ENCODE measurements at regions not wholly inside any gene's neighbourhood (a gene's known extent, or its start where the extent isn't known, plus 50 kb on each side); places are given as distances from the start of the nearest gene placed in this dataset.

DNA sequence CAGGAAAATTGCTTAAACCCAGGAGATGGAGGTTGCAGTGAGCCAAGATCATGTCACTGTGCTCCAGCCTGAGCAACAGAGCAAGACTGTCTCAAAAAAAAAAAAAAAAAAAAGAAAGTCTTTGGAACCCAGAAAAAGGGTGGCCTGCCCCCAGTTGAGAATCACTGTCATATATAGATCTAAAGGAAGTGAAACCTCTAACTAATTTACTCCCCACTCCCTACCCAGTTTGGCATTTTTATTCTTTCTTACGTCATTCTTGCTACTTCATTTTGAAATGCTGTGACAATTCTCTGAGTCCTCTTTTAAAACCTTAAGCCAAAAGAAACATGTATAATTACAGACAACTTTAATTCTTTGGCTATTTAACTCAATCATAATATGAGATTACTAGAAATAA, 254.8 kb downstream of the CDC5L start:
- TF ChIP-seq, protein P1, sequence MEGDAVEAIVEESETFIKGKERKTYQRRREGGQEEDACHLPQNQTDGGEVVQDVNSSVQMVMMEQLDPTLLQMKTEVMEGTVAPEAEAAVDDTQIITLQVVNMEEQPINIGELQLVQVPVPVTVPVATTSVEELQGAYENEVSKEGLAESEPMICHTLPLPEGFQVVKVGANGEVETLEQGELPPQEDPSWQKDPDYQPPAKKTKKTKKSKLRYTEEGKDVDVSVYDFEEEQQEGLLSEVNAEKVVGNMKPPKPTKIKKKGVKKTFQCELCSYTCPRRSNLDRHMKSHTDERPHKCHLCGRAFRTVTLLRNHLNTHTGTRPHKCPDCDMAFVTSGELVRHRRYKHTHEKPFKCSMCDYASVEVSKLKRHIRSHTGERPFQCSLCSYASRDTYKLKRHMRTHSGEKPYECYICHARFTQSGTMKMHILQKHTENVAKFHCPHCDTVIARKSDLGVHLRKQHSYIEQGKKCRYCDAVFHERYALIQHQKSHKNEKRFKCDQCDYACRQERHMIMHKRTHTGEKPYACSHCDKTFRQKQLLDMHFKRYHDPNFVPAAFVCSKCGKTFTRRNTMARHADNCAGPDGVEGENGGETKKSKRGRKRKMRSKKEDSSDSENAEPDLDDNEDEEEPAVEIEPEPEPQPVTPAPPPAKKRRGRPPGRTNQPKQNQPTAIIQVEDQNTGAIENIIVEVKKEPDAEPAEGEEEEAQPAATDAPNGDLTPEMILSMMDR (IDR thresholded peaks at IDR 0.05): no peak

DNA sequence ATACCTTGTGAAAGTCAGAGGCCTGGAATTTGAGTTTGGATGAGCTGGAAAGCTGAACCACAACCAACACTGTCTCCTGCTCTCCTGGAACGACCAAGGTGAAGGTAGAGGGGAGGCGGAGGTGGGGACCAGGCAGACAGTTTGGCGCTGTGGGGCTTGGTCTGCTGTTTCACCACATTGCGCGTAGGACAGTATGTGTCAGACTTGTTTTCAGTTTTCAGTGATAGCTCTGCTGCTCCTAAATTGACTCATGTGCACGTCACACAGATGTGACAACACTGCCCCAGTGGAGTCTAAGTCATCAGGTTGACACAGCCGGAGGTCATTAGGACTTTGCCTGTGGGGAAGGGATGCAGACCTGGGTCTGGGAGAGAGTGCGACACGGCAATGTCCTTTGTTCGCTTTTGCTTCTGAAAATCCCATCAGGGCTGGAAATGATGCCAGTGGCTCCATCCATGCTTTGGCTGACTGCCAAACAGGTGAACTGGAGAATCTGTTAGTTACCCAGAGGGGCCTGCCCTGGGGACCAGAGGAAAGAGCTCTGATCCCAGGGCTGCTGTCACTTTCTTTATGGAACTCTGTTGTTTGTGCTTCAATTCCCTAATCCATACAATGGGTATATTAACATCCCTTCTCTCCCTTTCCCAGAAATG, 255.5 kb downstream of the CDC5L start:
- TF ChIP-seq, protein P1 (IDR thresholded peaks at IDR 0.05): no peak

DNA sequence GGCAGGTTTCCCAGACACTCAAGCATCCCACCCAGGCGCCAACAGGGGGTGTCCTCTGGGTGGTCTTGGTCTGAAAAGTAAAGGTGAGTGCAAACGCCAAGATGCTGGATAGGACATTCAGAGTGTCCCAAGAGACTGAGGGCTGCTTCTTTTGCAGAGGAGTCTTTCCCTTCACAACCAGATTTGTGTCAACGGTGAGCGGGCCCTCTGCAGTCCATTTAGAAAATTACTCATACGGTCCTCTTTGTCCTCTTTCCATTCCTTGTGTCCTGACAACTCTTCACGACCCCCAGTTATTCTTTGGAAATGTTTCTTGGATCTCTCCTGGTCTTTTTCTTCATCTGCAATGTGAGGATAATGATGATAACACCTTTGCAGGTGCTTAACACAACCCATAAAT, 257.8 kb downstream of the CDC5L start:
- TF ChIP-seq, protein P1 (IDR thresholded peaks at IDR 0.05): no peak

DNA sequence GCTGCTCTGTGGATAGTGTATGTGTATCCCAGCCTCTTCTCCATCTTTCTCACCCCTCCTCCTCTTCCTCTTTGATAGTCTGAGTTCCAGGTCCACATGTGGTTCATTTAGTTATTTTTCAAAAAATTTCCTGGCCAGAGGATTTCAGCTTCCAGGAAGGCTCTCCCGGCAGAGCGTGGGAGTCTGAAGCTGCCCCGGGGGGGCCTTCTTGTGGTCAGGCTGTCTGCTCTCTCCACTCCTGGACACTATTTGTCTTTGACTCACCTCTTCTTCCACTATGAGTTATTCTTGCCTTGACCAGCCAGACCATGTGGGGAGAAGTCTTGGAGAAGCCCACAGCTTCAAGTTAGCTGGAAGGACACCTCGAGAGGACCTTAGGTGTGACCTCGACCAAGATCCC, 258.8 kb downstream of the CDC5L start:
- TF ChIP-seq, protein P1 (IDR thresholded peaks at IDR 0.05): no peak

DNA sequence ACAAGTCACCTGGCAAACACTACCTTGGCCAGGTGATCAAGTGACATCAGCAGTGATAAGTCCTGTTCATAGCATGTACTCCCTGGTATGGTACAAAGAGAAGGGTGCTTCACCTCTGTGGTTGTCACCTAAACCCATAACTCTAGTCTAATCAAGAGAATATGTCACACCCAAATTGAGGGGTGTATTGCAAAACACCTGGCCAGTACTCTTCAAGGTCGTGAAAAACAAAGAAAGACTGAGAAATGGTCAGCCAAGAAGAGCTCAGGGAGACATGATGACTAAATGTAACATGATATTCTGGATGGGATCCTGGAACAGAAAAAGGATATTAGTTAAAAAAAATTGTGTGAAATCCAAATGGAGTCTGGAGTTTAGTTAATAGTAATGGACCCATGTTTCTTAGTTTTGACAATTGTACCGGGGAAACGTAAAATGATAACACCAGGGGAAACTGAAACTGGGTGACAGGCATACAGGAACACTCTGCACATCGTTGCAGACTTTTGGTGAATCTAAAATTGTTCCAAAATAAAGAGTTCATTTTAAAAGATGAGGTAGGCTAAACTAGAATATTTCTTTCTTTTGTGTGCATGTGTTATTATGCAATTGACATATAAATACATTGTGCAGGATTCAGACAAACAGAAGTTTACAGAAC, 262.0 kb downstream of the CDC5L start:
- TF ChIP-seq, protein P1 (IDR thresholded peaks at IDR 0.05): no peak

DNA sequence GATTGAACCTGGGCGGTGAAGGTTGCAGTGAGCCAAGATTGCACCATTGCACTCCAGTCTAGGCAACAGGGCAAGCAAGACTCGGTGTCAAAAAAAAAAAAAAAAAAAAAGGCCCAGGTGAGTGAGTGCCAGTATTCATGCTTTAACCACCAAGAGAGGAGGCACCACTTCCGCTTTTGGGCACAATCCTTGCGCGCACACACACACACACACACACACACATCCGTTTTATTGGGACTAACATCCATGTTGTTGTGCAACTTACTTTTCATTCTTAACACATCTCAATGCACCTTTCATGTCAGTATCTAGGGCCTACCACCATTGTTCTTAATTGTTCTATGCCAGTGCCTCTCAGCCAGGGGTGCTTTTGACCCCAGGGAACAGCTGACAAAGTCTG, 263.0 kb downstream of the CDC5L start:
- TF ChIP-seq, protein P1 (IDR thresholded peaks at IDR 0.05): no peak

DNA sequence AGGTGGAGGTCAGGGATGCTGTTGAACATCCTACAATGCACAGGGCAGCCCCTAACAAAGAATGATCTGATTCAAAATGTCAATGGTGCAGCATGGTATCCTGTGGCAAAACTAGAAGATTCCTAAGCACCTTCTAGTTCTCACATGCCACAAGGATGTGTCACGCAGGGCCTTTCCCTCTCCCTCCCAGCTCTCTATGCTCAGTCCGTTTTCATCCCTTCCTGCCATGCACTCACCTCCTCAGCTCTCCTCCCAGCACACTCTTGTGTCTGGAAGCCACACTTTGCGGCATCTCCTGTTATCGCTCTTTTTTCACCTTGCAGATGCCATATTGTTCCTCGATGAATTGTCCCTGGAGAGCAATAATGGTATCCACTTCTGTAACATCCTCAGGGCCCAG, 263.4 kb downstream of the CDC5L start:
- TF ChIP-seq, protein P1 (IDR thresholded peaks at IDR 0.05): no peak

Measured in LNCAP (cell line).